NT2/D1 (cell line): ENCODE measurements at regions not wholly inside any gene's neighbourhood (a gene's known extent, or its start where the extent isn't known, plus 50 kb on each side); places are given as distances from the start of the nearest gene placed in this dataset.

Experiments
- DNase-seq: peaks from one replicate; pipeline ENCODE4 v3.0.0-alpha.2; 2011; ENCODE audit warnings: low read depth, low spot score
- H3K27me3 ChIP-seq: 2 replicates; pipeline ENCODE4 v1.6.0; 2011; ENCODE audit warnings: mild to moderate bottlenecking; ENCODE audit not compliant: insufficient read length, insufficient read depth
- H3K36me3 ChIP-seq: 2 replicates; pipeline ENCODE4 v1.6.1; 2011; ENCODE audit warnings: mild to moderate bottlenecking, low read length, mixed read lengths; ENCODE audit not compliant: insufficient read depth, insufficient read length
- H3K4me1 ChIP-seq: 2 replicates; pipeline ENCODE4 v1.5.1; 2011; ENCODE audit not compliant: insufficient read depth, insufficient read length
- H3K4me3 ChIP-seq: 2 replicates; pipeline ENCODE4 v1.5.1; 2011; ENCODE audit warnings: low read depth; ENCODE audit not compliant: insufficient read length
- H3K9ac ChIP-seq: 2 replicates; pipeline ENCODE4 v1.6.0; 2011; ENCODE audit warnings: low read depth; ENCODE audit not compliant: insufficient read length
- H3K9me3 ChIP-seq: 2 replicates; pipeline ENCODE4 v1.5.1; 2011; ENCODE audit warnings: mild to moderate bottlenecking, low read length; ENCODE audit not compliant: insufficient read depth
- SUZ12 ChIP-seq: IDR thresholded peaks from 2 replicates; pipeline ENCODE4 v1.6.1; 2011; ENCODE audit not compliant: insufficient read length, insufficient read depth; ENCODE audit errors: extremely low read depth
- YY1 ChIP-seq: IDR thresholded peaks from 2 replicates; pipeline ENCODE4 v1.6.1; 2011; ENCODE audit not compliant: insufficient read length, insufficient read depth
- ZNF274 ChIP-seq: IDR thresholded peaks from 2 replicates; pipeline ENCODE4 v1.6.1; 2011; ENCODE audit warnings: mild to moderate bottlenecking, low read depth, low read length

DNA sequence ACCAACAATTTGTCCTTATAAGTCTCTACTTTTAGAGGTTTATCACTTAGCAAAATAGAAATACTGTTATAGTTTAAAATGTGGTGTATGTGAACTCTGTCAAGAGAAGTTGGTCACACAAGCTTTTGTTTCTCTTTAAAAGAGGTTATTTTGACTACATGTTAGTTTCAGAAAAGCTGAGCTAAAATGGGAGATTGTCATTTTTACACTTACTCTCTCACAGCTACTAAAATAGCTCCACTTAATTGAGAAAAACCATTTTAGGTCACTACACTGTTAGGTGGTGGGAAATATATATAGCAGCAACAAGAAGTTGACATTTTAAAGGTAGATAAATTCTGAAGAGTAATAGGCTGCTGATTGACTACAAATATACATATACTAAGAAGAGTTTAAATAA, 161.5 kb upstream of the KCNJ3 start:
- no peaks in the 10 kb centered on the region for H3K9me3 ChIP-seq
- TF ChIP-seq SUZ12 (no peak), ZNF274 (no peak), YY1 (no peak)
- no peaks in the 10 kb centered on the region for H3K4me1 ChIP-seq
- DNase-seq = no peak
- H3K4me3 ChIP-seq = no peak overlapping the region
- H3K27me3 ChIP-seq = no peaks in the 10 kb centered on the region
- H3K36me3 ChIP-seq = no peaks in the 10 kb centered on the region
- no peak overlapping the region for H3K9ac ChIP-seq

DNA sequence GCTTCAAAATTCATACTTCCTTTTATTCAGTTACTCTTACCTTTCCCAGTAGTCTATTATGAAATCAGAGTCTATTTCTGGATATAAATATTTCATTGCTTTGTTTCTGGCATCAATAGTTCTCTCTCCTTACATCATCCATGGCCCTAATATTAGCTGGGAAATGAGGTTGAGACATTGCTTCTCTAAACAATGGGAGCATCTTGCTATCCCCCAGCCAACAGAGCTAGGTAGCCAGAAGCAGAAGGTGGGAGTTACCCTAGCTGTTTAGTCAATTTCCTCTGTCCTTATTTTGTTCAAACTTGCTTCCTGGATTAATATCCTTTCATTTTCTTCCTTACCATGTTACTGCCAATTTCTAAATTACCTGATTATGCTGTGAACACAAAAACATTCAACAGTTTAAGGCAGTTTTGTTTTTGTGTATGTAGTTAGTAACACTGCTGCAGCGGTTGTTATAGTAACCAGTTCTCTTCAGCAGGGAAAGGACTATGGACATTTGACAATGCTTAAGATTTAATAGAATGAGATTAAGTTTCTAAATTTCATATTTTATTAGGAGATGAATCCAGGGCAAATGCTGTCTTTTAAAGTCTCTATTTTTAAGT, 160.5 kb upstream of the KCNJ3 start:
- no peaks in the 10 kb centered on the region for H3K9me3 ChIP-seq
- no peaks in the 10 kb centered on the region for H3K36me3 ChIP-seq
- TF ChIP-seq YY1 (no peak), SUZ12 (no peak), ZNF274 (no peak)
- no peak overlapping the region for H3K9ac ChIP-seq
- H3K27me3 ChIP-seq = no peaks in the 10 kb centered on the region
- no peak overlapping the region for H3K4me3 ChIP-seq
- DNase-seq = no peak
- H3K4me1 ChIP-seq = no peaks in the 10 kb centered on the region

DNA sequence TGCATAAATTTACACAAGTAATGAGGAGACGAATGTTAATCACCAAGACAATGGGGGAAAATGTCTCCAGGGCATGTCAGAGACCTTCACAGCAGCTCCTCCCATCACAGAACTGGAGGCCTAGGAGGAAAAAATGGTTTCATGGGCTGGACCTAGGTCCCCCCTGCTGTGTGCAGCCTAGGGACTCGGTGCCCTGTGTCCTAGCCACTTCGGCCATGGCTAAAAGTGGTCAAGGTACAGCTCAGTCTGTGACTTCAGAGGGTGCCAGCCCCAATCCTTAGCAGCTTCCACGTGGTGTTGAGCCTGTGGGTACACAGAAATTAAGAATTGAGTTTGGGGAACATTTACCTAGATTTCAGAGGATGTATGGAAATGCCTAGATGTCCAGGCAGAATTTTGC, 152.2 kb upstream of the KCNJ3 start:
- no peaks in the 10 kb centered on the region for H3K36me3 ChIP-seq

DNA sequence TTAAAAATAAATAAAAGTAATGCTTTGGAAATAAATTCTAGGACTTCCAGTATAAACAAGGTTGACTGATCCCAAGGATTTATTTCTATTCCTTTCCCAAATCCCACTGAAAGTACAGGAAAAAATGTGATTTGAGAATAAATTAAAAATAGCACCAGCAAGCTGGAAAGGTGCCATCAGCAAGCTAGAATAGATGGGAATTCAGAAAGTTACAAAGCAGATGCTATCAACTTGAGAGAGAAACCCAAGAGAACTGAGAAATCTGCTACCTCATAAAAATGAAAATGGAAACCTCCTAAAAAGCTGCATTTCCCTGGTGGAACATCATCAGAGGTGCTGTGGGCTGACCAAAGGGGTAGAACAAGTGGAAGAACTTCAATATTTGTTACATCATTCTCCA, 148.6 kb upstream of the KCNJ3 start:
- no peak for DNase-seq
- H3K36me3 ChIP-seq = no peaks in the 10 kb centered on the region
- no peak for TF ChIP-seq SUZ12
- no peak for TF ChIP-seq YY1
- TF ChIP-seq ZNF274 = no peak
- H3K4me1 ChIP-seq = no peaks in the 10 kb centered on the region
- H3K27me3 ChIP-seq = no peaks in the 10 kb centered on the region
- no peak overlapping the region for H3K4me3 ChIP-seq
- H3K9me3 ChIP-seq = peaks cover 24% of the 10 kb centered on the region; the same call in 1 of the 2 replicates
- no peak overlapping the region for H3K9ac ChIP-seq

More for the DNA sequence above, 152.2 kb upstream of the KCNJ3 start:
- TF ChIP-seq SUZ12 (no peak), YY1 (no peak), ZNF274 (no peak)
- Histone ChIP-seq H3K9me3 (peaks cover 25% of the 10 kb centered on the region; the same call in 1 of the 2 replicates), H3K4me1 (no peaks in the 10 kb centered on the region), H3K4me3 (no peak overlapping the region), H3K27me3 (no peaks in the 10 kb centered on the region), H3K9ac (no peak overlapping the region)
- DNase-seq = no peak

GRCh38 chr2:154551649-154552048, 146.8 kb upstream of the KCNJ3 start:
- H3K27me3 ChIP-seq = no peaks in the 10 kb centered on the region
- no peaks in the 10 kb centered on the region for H3K4me1 ChIP-seq
- DNase-seq = no peak
- H3K9me3 ChIP-seq = peaks cover 6% of the 10 kb centered on the region; the same call in 1 of the 2 replicates
- H3K4me3 ChIP-seq = no peak overlapping the region
- no peak overlapping the region for H3K9ac ChIP-seq
- TF ChIP-seq ZNF274 (no peak), YY1 (no peak), SUZ12 (no peak)
- H3K36me3 ChIP-seq = no peaks in the 10 kb centered on the region

DNA sequence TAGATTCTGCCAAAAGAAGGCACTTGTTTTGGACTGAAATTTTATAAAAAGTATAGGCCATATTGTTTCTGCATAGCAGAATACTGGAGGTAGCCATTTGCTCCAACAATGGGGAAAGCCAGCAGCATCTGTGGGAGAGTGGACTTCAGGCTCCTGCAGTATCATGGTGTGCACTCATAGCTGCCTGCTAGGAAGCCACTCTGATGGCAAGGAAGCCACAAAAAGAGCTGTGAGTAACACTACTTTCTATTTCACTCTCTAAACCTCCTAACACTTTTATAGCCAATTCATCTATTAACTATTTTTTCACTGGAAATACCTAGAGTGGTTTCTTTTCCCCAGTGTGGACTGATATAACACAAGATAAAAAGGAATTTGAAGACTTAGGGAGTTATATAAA, 144.4 kb upstream of the KCNJ3 start:
- Histone ChIP-seq H3K27me3 (no peaks in the 10 kb centered on the region), H3K36me3 (no peaks in the 10 kb centered on the region), H3K9ac (no peak overlapping the region), H3K9me3 (no peaks in the 10 kb centered on the region), H3K4me1 (no peaks in the 10 kb centered on the region), H3K4me3 (no peak overlapping the region)
- DNase-seq = no peak
- TF ChIP-seq ZNF274 = no peak

- no peaks in the 10 kb centered on the region for H3K27me3 ChIP-seq
- no peak overlapping the region for H3K4me3 ChIP-seq
- no peaks in the 10 kb centered on the region for H3K36me3 ChIP-seq
- no peaks in the 10 kb centered on the region for H3K4me1 ChIP-seq
- TF ChIP-seq YY1 (no peak), SUZ12 (no peak), ZNF274 (no peak)
- no peak for DNase-seq
- no peaks in the 10 kb centered on the region for H3K9me3 ChIP-seq
- no peak overlapping the region for H3K9ac ChIP-seq
These were observed 142.8 kb upstream of the KCNJ3 start for GRCh38 chr2:154555710-154556109.

DNA sequence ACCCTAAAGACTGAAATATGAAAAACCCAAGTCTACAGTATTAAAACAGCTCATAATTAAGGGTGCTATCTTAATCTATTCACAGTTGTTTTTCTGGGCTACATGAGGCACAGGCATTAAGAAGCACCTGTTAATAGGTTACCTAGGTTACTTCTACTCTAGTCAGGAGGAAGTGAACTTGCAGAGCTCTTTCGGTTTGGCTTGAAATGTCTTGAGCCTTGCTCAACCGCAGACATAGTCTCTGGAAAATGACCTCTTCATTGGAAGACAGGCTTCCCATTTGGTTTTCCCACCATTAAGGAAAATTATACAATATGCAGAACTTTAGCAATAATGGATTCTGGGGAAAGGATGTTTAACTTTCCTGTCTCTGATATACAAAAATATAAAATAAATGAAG, 142.3 kb upstream of the KCNJ3 start:
- Histone ChIP-seq H3K9ac (no peak overlapping the region), H3K27me3 (no peaks in the 10 kb centered on the region), H3K36me3 (no peaks in the 10 kb centered on the region), H3K9me3 (no peaks in the 10 kb centered on the region), H3K4me3 (no peak overlapping the region), H3K4me1 (no peaks in the 10 kb centered on the region)
- TF ChIP-seq YY1 = no peak
- no peak for TF ChIP-seq ZNF274
- no peak for TF ChIP-seq SUZ12
- DNase-seq = no peak
